Hematopoietic multipotent progenitor cell (in vitro differentiated cells): ENCODE measurements at regions not wholly inside any gene's neighbourhood (a gene's known extent, or its start where the extent isn't known, plus 50 kb on each side); places are given as distances from the start of the nearest gene placed in this dataset.
"Not testable (repeated sequence)": the region's sequence is repeated elsewhere in the genome, so short reads cannot be mapped to it uniquely, and the experiment has no call there.

ENCODE experiments used
- DNase-seq, 3 donors: peaks; one replicate each; pipeline ENCODE4 v3.0.0-alpha.2; 2011 to 2015; ENCODE audit warnings: low read depth in 2 of 3, low spot score in 2 of 3

DNA sequence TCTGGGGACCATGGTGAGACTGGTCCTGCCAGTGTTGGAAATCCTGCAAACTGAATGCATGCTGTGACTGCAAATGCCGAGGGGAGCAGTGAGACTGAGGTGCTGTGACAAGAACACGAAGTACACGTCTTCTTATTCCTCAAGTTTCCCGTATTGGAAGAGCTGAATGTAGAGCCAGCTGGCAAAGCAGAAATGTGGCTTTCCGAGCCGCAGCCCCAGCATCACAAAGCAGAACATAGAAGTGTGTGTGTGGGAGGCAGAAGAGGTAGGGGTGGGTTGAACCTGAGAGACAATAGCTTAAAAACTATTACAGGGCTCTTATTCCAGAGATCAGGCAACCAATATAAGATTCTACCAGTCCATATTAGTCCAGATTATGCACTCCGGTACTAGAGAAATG, 98.8 kb downstream of the CARTPT start:
- no peak for DNase-seq

DNA sequence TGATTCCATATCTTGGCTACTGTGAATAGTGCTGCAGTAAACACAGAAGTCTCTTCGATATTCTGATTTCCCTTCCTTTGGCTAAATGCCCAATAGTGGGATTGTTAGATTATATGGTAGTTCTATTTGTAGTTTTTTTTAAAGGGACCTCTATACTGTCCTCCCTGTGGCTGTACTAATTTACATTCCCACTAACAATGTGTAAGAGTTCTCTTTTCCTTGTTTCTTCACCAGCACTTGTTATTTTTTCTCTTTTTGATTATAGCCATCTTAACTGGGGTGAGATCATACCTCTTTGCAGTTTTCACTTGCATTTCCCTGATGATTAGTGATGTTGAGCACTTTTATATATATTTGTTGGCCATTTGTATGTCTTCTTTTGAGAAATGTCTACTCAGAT, 102.0 kb downstream of the CARTPT start:
- no peak for DNase-seq

DNA sequence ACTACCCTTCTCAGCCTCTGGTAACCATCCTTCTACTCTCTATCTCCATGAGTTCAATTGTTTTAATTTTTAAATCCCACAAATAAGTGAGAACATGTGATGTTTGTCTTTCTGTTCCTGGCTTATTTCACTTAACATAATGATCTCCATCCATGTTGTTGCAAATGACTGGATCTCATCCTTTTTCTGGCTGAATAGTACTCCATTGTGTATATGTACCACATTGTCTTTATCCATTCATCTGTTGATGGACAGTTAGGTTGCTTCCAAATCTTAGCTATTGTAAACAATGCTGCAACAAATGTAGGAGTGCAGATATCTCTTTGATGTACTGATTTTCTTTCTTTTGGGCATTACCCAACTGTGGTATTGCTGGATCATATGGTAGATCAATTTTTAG, 103.0 kb downstream of the CARTPT start:
- DNase-seq = not testable (repeated sequence)

DNA sequence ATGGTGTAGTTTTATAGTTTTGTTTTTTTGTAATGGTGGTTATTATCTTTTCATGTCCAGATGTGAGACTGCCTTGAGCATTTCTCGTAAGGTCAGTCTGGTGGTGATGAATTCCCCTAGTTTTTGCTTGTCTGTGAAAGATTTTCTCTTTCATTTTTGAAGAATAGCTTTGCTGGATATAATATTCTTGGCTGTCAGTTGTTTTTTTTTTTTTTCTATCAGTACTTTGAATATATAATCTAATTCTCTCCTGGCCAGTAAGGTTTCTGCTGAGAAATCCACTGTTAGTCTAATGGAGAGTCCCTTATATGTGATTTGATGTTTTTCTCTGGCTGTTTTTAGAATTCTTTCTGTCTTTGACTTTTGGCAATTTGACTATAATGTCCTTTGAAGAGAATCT, 106.9 kb downstream of the CARTPT start:
- no peak for DNase-seq

DNA sequence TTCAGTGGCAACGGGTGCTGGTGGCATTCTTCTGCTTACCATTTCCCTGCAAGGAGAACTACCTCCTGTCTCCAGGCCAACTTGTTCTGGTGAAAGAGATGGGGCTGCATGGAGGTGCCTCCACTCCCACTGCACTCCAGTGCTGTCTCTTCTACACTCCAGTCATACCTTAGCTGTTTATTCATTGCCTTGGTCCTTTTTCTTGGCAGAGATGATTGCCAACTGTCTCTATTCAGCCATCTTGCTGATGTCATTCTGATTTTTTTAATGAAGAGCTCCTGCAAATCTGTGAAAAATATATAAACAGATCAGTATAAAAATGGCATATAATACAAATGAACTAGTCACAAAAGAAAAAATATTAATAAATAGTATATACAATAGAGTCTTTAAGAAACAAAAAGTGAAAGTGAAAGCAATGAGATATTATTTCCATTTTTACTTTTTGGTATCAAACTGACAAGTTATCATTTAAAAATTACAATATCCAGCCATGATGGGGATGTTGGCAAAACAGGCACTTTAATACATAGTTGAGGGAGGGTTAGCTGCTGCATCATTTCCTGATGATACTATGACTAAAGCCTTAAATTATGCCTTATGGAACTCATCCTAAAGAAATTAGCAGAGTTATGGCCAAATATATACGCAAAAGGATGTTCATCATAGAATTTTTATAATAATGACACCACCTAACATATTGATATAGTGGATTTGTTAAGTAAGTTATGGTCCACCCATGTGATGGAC, 109.4 kb downstream of the CARTPT start:
- DNase-seq = no peak

DNA sequence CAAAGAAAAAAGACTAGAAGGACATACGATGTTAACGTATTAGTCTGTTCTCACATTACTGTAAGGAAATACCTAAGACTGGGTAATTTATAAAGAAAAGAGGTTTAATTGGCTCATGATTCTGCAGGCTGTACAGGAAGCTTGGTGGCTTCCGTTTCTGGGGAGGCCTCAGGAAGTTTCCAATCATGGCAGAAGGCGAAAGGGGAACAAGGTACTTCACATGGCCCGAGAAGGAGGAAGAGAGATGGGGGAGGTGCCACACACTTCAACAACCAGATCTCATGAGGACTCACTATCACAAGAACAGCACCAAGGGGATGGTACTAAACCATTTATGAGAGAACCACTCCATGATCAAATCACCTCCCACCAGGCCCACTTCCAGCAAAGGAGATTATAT, 110.1 kb downstream of the CARTPT start:
- peak in 1 of 3 donors; percentile 6 for DNase-seq

DNA sequence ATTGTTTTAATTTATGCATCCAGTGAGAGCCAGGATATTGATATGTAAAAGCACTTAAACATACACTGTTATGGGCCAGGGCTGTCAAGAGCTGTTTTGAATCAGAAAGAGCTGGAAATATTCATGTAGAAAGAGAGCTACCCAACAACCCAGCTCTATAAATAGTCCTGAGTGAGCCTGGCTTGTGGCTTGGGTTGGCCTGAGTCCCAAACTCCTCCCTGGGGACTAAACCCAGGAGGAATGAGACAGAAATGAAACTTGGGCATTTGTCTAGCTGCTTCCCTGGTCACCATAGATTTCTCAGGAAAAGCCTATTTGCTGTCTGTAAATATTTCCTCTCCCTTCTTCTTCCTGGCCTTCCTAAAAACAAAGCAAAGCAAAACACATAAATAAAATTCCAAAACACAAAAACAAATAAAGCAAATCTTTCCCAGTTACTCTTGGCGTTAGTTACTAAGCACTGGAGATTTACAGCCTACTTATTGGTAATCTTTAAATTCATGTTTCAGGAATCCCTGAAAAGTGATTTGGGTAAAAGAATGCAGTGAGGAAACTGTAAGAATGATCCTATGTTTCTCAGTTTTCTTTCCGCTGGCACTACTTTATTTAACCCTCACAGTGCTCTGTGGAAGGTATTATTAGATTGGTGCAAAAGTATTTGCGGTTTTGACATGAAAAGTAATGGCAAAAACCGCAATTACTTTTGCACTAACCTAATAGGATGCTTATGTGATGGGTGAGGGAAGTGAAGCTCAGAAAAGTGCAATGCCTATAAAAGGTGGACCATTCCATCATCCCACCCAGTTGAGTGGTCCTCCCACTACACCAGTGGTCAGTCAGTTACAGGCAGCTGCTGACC, 111.8 kb downstream of the CARTPT start:
- DNase-seq = no peak

DNA sequence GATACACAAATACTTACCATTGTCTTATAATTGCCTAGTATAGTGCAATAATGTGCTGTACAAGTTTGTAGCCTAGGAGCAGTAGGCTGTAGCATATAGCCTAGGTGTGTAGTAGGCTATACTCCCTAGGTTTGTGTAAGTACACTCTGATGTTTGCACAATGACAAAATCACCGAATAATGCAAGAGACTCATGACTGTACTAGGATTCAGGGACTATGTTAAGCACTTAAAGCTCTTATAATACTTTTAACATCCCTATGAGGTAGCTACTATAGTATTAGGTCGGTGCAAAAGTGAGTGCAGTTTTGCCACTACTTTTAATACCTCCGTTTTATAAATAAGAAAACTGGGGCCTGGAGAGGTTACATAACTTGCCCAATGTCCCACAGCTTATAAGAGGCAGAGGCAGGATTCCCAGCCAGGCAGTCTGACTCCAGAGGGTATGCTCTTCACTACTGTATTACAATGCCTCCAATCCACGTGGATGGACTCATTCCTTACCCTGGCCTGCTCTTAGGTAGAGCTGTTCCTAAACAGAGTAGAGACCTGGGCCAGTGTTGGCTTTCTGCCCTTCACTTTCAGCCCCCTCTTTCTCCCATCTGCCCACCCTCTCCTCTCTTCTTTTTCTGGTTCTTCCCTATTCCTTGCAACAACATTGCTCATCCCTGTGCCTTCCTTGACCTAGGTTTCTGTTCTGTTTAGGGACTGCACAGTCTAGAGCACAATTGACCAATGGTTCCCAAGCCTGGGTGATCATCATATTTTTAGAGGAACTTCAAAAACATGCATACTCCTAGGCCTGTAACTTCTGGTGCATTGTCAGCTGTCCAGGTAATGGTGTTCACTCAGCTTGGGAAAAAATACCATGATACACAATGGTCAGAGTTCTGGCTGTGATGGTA, 114.0 kb downstream of the CARTPT start:
- DNase-seq = no peak

DNA sequence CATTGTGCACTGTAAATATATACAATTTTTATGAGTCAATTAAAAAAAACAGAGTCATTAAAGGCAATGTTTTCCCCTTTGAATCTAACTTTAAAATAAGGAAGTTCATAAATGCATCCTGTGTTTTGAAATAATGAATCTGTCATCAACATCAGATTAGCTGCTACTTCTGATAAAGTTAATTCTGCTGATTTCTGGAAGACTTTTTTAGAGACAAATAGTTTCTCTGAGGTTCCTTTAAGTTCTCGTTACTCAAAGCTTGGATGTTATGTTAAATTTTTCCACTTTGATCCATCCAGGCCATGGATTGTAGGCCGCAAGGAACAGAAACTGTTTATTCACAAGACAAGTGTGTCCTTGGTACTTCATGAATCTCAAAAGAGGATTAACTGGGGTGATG, 115.5 kb downstream of the CARTPT start:
- DNase-seq = peak in 1 of 3 donors; percentile 34

DNA sequence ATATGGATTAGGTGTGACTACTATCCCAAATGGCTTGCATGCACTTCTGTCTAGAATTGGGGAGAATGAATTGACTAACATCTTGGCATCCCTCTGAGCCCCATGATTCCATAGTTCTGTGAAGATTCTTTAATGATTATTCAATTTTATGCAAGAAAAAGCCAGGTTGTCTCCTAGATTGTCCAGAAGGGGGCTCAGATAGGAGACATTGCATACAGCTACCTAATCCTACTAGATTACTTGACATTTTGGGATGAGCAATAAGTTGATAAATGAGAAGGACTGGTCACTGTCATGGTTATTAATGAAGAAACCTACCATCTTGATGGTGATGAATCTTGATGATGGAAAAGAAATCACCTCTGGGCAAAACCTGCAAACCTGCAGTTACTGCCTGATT, 117.0 kb downstream of the CARTPT start:
- DNase-seq = no peak

DNA sequence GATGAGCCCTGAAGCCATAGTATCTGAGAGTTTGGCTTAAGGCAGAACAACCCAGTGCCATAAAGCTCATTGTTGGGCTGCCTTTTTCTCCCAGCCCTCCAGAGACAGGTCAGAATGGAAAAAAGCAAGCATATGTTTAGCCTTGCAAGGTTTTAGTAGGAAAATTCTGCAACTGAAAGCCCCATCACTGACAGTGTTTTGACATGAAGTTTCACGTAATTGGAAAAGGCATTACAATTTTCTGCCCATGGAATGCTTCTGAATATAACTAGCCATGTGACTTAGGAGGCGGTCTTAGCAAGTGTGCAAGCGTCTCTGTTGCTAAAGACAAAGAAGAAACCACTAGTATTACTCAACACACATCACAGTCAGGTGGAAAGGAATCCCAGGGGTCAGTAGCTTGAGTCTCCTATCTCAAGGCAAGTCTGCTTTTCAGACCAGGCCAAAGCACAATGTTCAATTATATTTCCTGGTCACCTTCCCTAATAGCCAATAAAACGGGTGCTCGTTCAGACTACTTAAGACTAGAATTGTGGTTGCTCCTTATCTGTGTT, 117.6 kb downstream of the CARTPT start:
- DNase-seq = no peak

DNA sequence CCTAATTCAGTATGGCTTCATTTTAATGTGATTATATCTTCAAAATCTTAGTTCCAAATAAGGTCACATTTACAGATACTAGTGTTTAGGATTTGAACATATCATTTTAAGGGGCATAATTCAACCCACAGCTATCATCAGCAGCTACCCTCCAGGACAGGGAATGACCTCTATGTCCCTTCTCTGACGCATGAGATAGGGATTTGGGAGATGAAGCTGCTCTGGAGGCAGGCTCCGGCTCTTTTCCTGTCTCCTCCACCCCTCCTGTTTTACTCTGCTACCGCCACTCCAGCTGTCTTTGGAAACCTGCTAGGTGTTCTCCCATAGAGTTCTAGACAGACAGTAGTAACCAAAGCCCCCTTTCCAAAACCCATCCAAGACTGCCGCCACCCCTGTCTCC, 119.2 kb downstream of the CARTPT start:
- no peak for DNase-seq

DNA sequence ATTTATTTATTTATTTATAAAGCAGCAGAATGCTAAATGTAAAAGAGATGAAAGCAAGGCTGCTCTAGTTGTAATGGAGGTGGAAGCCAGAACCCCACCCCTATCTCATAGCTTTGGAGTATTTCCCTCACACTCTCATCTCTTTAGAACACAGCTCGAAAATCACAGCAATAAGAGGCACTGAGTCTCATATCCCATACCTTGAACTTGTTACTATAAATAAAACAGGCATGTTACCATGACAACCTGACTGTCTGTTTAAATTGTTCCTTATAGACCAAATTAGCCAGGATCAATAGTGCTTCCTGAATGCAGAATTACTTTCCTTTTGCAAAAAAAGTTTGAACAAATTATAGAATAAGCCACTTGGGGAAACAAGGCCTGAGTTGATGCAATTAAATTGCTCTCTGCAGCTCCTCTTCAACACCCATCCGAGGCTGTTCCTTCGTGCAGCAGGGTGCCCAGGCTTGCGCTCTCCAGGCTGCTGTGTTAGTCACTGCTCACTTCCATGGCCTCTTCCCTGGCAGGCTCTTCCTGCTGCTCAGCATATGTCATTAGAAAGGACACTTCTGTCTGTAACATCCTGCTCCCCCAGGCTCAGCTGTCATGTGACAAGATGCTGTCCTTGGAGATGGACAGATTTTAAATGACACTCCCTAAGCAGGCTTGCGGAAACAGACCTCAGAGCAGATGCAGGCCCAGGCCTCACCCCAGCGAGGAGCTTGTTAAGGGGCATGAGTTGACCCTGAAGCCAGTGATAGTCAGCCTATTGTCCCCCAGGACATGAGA, 120.2 kb downstream of the CARTPT start:
- no peak for DNase-seq

DNA sequence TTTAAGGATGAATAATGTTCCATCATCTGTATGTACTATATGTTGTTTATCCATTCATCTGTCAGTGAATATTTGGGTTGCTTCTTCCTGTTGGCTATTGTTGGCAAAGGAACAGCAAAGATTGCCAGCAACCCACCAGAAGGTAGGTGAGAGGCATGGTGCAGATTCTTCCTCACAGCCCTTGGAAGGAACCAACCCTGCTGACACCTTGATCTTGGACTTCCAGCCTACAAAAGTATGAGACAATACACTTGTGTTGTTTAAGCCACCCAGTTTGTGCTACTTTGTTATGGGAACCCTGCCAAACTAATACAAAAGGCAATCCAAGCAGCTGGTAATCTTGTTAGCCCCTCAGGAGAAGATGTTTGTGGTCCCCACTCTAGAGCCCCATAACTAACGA, 122.0 kb downstream of the CARTPT start:
- DNase-seq = no peak

DNA sequence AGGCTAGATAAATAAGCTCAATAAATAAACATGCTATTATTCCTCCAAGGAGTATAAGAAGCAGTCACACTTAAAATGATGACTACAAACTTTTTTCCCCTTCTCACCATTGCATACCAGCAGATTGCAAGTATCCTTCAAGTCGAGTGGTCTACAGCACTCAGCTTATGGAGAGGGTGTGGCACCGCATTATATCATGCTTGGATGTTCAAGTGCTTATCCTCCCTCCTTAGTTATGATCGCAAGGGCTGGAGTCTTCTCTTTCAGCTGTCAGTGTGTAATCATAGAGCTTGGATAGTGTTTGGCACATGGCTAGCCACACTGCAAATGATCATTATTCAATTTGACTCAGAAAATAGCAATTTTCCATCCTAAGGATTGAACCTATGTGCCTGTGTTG, 124.0 kb downstream of the CARTPT start:
- DNase-seq = no peak

DNA sequence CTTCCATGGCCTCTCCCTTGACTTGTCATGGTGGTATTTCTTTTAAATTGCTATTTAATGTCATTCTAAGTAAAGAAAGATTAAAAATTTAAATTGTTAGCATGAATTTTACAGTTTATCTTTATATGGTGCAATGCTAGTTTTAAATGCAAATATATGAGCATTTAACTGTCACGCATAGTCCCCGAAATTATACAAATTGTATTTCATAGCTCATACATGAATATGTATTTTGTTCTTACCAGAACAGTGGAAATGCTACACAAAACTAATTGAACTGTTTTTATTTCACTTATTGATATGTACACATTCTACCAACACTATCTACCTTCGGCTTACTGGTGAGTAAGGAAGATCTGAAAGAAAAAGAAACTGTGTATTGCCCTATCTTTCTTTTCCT, 125.8 kb downstream of the CARTPT start:
- DNase-seq = no peak

DNA sequence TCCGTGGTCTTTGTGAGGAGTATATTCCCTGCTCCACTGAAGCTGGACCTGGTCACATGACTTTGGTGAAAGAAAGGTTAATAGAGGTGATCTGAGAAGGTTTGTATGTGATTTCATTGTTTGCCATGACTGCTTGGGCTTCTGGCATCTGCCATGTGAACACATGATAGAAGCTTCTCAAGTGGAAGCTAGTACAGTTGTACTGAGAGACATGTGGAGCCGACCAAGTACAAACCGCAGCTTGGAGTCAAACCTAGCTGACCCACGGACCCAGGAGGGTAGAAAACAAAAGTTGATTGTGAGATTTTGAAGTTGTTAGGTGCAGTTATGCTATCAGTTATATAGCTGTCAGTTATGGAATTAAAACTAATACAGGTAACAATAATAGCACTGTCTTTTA, 140.4 kb downstream of the CARTPT start:
- DNase-seq = no peak

DNA sequence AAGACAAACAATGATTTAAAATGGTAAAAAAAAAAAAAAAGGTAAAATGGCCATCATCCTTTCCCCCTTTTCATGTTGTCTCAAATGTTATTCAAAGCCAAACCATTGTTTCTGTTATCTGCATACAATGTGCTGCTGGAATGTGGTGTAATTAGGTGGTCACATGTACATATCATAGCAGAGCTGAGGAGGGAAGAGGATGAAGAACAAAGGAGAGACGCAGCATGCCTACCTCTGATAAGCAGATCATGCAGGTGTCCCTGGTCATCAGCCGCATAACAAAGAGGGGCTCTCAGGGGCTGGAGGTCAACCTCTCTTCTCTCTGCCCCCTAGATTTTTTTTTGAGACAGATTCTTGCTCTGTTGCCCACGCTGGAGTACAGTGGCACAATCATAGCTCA, 141.0 kb downstream of the CARTPT start:
- no peak for DNase-seq

DNA sequence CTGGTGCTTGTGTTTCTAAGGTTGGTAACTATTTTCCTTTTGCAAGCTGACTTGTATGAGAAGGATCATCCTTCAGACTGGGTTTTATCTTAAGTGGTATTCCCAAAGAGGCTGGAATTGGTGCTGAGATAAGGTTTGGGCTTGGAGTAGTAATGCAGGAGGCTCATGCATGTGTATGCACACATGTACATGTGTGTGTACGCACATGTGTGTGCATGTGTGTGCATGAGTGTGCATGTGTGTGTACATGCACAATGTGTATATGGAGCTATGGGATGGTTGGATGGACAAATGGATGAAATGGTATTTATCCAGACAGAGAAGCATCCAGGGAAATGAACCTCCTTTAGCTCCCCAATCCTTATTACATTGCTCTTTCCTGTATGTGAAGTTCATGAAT, 142.6 kb downstream of the CARTPT start:
- no peak for DNase-seq

DNA sequence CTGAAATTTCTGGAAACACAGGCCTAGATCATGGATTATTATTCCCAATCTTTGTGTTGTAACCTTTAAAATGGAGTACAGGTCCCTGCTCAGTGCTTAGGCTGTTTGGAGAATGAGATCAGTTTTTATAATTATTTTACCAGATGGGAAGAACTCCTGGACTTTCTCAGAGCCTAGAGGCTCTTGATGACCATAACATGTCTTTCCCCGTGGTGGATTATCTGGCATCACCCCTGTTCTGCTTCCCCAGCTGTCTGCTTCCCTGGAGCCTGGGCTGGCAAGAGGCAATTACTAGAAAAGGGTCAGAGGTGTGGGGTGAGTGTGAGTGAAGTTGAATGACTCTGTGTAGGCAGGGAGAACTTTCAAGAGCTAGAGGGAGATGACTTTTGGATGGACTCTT, 143.0 kb downstream of the CARTPT start:
- DNase-seq = no peak
